HepG2 (cell line): ENCODE measurements at regions not wholly inside any gene's neighbourhood (a gene's known extent, or its start where the extent isn't known, plus 50 kb on each side); places are given as distances from the start of the nearest gene placed in this dataset.

ENCODE experiments used
- ATAC-seq: fragments of 200-7000 bp; cut with Tn5 transposase; 3 replicates; pipeline ENCODE4 v1.9.1; 2020; ENCODE audit warnings: mild to moderate bottlenecking, moderate library complexity
- BruUV-seq: library from RNA; stranded (reverse); fragments of 400-500 nt; replicated peaks from 2 replicates; lab custom pipeline; 2021; lab: Mats Ljungman, UMichigan
- CTCF ChIA-PET: fragments of 300-600 bp; formaldehyde crosslinking; extraction: SDS; loops from one replicate; lab custom pipeline; 2021; ENCODE audit warnings: low total read pairs, inconsistent platforms, low intra/inter-chr PET ratio; lab: Yijun Ruan, JAX
- POLR2A ChIA-PET: fragments of 350-600 bp; sonication (Branson Sonifier 250); formaldehyde crosslinking; loops from one replicate; lab custom pipeline; 2020; ENCODE audit warnings: antibody characterized with exemption, inconsistent platforms; lab: Yijun Ruan, JAX
- DNase-seq: peaks from one replicate; pipeline ENCODE4 v3.0.0-alpha.2; 2015; ENCODE audit warnings: low spot score
- FAIRE-seq: peaks from 3 replicates; lab custom pipeline; 2011; peaks lifted over from hg19 to GRCh38; lab: Jason Lieb, UNC
- H2AFZ ChIP-seq: one replicate; pipeline ENCODE4 v1.6.1; 2011; ENCODE audit warnings: low read length, inconsistent platforms
- H3K27ac ChIP-seq: fragments of 300-600 bp; 3 replicates; pipeline ENCODE4 v1.8.0; 2011; ENCODE audit warnings: mixed run types, mild to moderate bottlenecking, mixed read lengths, low read length, inconsistent platforms; ENCODE audit not compliant: insufficient read depth; ENCODE audit errors: extremely low read length
- H3K27me3 ChIP-seq, 2 experiments: fragments of 200-600 bp in 1 of 2; 2 replicates in 1 of 2; 3 replicates in 1 of 2; pipeline versions ENCODE4 v1.6.0 to v1.8.0; 2011; ENCODE audit warnings: low read length in 2 of 2, mild to moderate bottlenecking in 2 of 2, moderate library complexity in 2 of 2, inconsistent platforms in 1 of 2; ENCODE audit not compliant: insufficient read depth in 2 of 2, control insufficient read depth in 1 of 2
- H3K36me3 ChIP-seq, 2 experiments: fragments of 200-600 bp in 1 of 2; replicated peaks in 1 of 2; 2 replicates in 1 of 2; 3 replicates in 1 of 2; pipeline versions ENCODE4 v1.5.1 to v1.8.0; 2011; ENCODE audit warnings: low read length in 2 of 2, inconsistent platforms in 1 of 2; ENCODE audit not compliant: insufficient read depth in 2 of 2, control insufficient read depth in 1 of 2
- H3K4me1 ChIP-seq: 2 replicates; pipeline ENCODE4 v1.5.1; 2012; ENCODE audit warnings: low read length, inconsistent platforms; ENCODE audit not compliant: insufficient read depth
- H3K4me2 ChIP-seq: 2 replicates; pipeline ENCODE4 v1.6.0; 2011; ENCODE audit warnings: low read depth, low read length, inconsistent platforms
- H3K4me3 ChIP-seq, 3 experiments: fragments of 200-600 bp in 1 of 3; sonication (generic), shearing (Covaris generic) in 1 of 3; replicated peaks in 1 of 3; 2 replicates each; pipeline ENCODE4 v1.5.1; 2011 to 2016; ENCODE audit warnings: low read length in 3 of 3, inconsistent platforms in 2 of 3, low read depth in 2 of 3, mild to moderate bottlenecking in 2 of 3, control low read depth in 1 of 3, mixed read lengths in 1 of 3; ENCODE audit not compliant: insufficient read depth in 1 of 3
- H3K79me2 ChIP-seq: one replicate; pipeline ENCODE4 v1.6.1; 2011; ENCODE audit warnings: low read length, inconsistent platforms; ENCODE audit not compliant: insufficient read depth
- H3K9ac ChIP-seq: 2 replicates; pipeline ENCODE4 v1.6.0; 2011; ENCODE audit warnings: mild to moderate bottlenecking, low read depth, low read length, inconsistent platforms; ENCODE audit not compliant: insufficient read depth
- H3K9me3 ChIP-seq: 2 replicates; pipeline ENCODE4 v1.5.1; 2012; ENCODE audit warnings: mild to moderate bottlenecking, low read length
- H4K20me1 ChIP-seq: 2 replicates; pipeline ENCODE4 v1.6.0; 2011; ENCODE audit warnings: inconsistent platforms, mild to moderate bottlenecking, low read length, moderate library complexity; ENCODE audit not compliant: insufficient read depth
- GABPA ChIP-seq, 2 experiments: IDR thresholded peaks; 2 replicates each; pipeline ENCODE4 v1.6.1; 2011 to 2016; ENCODE audit warnings: low read depth in 2 of 2, low read length in 1 of 2, missing biosample characterization in 1 of 2, missing genetic modification characterization in 1 of 2
- KAT2B ChIP-seq: fragments of 150-350 bp; IDR thresholded peaks from 2 replicates; pipeline ENCODE4 v1.6.1; 2014; ENCODE audit warnings: low read depth, low read length, borderline replicate concordance
- KLF6 ChIP-seq: IDR thresholded peaks from 2 replicates; pipeline ENCODE4 v1.8.0; 2016; ENCODE audit warnings: missing biosample characterization, missing genetic modification reagents
- NFE2L1 ChIP-seq: sonication (generic); formaldehyde crosslinking; IDR thresholded peaks from 2 replicates; pipeline ENCODE4 v1.4.0; 2020; ENCODE audit warnings: missing genetic modification reagents, mild to moderate bottlenecking, borderline replicate concordance
- NFIB ChIP-seq: sonication (generic); formaldehyde crosslinking; IDR thresholded peaks from 2 replicates; pipeline ENCODE4 v1.9.0; 2021; ENCODE audit warnings: missing genetic modification reagents, mild to moderate bottlenecking, borderline replicate concordance
- PHB2 ChIP-seq: fragments of 450-650 bp; IDR thresholded peaks from 2 replicates; pipeline ENCODE4 v1.6.1; 2018; ENCODE audit not compliant: partially characterized antibody
- PHF20 ChIP-seq: sonication (generic); formaldehyde crosslinking; IDR thresholded peaks from 2 replicates; pipeline ENCODE4 v1.5.0; 2020; ENCODE audit warnings: mild to moderate bottlenecking, missing genetic modification reagents
- POLR2AphosphoS5 ChIP-seq: IDR thresholded peaks from 2 replicates; pipeline ENCODE4 v1.6.1; 2012; ENCODE audit warnings: low read depth, low read length
- RARA ChIP-seq: IDR thresholded peaks from 2 replicates; pipeline ENCODE4 v1.6.1; 2016; ENCODE audit warnings: missing genetic modification reagents, missing compliant biosample characterization
- RFX5 ChIP-seq: IDR thresholded peaks from 2 replicates; pipeline ENCODE4 v1.6.1; 2011; ENCODE audit warnings: low read depth, low read length, improper control_type of control experiment
- ZNF678 ChIP-seq: sonication (generic); formaldehyde crosslinking; IDR thresholded peaks from 2 replicates; pipeline ENCODE4 v1.4.0; 2020; ENCODE audit warnings: mild to moderate bottlenecking, missing genetic modification reagents
- ZNF781 ChIP-seq: sonication (generic); formaldehyde crosslinking; IDR thresholded peaks from 2 replicates; pipeline ENCODE4 v1.5.1; 2020; ENCODE audit warnings: borderline replicate concordance, mild to moderate bottlenecking, missing genetic modification reagents; ENCODE audit errors: not compliant biosample characterization
- WGBS: methylation state at CpG from one replicate; pipeline ENCODE4 v1.1.6; 2017; ENCODE audit warnings: low lambda C conversion rate; 5-methylcytosine and 5-hydroxymethylcytosine counted together
- in situ Hi-C: cut with HindIII; loops from 2 replicates; pipeline ENCODE4 v1.10.0; 2017; ENCODE audit warnings: low pct_unique_long_range_greater_than_20kb; ENCODE audit not compliant: extremely low pct_ligation_motif_present
- intact Hi-C: fragments of 100-400 bp; cut with micrococcal nuclease; formaldehyde crosslinking; loops from one replicate; pipeline ENCODE4 v1.10.0; 2022; ENCODE audit not compliant: unreplicated experiment
- TF ChIP-seq, protein P1 (sequence below): sonication (generic); formaldehyde crosslinking; conservative IDR thresholded peaks from 2 replicates; pipeline ENCODE4 v1.4.0; 2020; ENCODE audit warnings: missing genetic modification reagents
- TF ChIP-seq, protein P2 (sequence below): fragments of 450-650 bp; IDR thresholded peaks from 2 replicates; pipeline ENCODE4 v1.6.1; 2017
- TF ChIP-seq, protein P3 (sequence below): sonication (generic); formaldehyde crosslinking; IDR thresholded peaks from 2 replicates; pipeline ENCODE4 v1.4.0; 2020; ENCODE audit warnings: missing genetic modification reagents
- TF ChIP-seq, protein P4 (sequence below): sonication (generic); formaldehyde crosslinking; IDR thresholded peaks from 2 replicates; pipeline ENCODE4 v1.4.0; 2020; ENCODE audit warnings: missing genetic modification reagents
- TF ChIP-seq, protein P5 (sequence below): sonication (generic); formaldehyde crosslinking; IDR thresholded peaks from 2 replicates; pipeline ENCODE4 v1.5.0; 2020; ENCODE audit warnings: missing genetic modification reagents

DNA sequence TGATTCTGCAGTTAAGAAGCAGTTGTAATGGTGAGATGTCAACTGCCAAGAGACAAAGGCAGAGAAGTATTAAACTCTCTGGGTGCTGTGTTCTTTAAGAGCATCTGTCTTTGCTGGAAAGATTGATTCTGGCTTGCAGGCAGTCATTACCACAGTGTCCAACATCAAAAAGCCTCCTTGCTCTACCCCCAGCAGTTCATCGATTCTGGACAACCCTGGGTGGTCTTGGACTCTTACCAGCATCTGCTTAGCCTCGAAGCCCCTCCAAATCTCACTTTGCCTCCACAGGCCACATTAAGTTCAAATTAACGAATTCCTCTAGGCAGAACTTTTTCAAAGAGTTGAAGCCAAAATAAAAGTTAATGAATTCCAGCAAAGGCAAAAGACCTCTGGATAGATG, 1061.4 kb downstream of the TSN start (continued):
- TF ChIP-seq ZNF781 (CRISPR knock-in tag): no peak
- TF ChIP-seq, all 625 proteins: peak for 0

DNA sequence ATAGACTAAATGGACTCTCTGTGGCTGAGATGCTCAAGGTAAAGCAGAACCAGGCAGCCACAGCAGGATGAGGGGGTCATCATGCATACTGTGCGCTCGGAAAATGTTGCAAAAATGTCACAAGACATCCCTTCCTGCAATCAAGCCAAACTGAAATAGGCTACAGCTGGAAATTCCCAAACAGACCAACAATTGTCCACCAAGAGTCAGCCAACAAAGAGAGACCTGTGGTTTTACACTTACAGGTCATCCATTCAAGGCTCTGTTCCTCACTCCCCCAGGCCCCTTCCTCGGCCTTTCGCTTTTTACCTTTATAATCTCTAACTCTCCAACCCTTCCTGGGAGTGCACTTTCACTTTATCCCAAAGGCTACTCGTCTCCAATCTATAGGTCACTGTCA, 1066.9 kb downstream of the TSN start:
- BruUV-seq: no TSS peak
- no peak for FAIRE-seq

More for the DNA sequence above, 1066.9 kb downstream of the TSN start:
- in situ Hi-C loops: no loop called here
- H3K4me1 ChIP-seq: no peaks in the 10 kb centered on the region
- H3K27me3 ChIP-seq: no peaks in the 10 kb centered on the region
- CTCF ChIA-PET: no interaction called here
- TF ChIP-seq PHF20 (CRISPR knock-in tag) (no peak), NFE2L1 (CRISPR knock-in tag) (no peak), POLR2AphosphoS5 (no peak), KLF6 (CRISPR knock-in tag) (no peak), RFX5 (no peak), NFIB (no peak), KAT2B (no peak), ZNF678 (CRISPR knock-in tag) (no peak), RARA (no peak), PHB2 (no peak), GABPA (IDR thresholded peaks at IDR 0.05; ENCODE audit: low read depth, low read length) (no peak), GABPA (CRISPR knock-in tag; IDR thresholded peaks at IDR 0.05; ENCODE audit: low read depth) (no peak)
- TF ChIP-seq, protein P1, sequence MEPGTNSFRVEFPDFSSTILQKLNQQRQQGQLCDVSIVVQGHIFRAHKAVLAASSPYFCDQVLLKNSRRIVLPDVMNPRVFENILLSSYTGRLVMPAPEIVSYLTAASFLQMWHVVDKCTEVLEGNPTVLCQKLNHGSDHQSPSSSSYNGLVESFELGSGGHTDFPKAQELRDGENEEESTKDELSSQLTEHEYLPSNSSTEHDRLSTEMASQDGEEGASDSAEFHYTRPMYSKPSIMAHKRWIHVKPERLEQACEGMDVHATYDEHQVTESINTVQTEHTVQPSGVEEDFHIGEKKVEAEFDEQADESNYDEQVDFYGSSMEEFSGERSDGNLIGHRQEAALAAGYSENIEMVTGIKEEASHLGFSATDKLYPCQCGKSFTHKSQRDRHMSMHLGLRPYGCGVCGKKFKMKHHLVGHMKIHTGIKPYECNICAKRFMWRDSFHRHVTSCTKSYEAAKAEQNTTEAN (CRISPR knock-in tag): no peak
- TF ChIP-seq, protein P2, sequence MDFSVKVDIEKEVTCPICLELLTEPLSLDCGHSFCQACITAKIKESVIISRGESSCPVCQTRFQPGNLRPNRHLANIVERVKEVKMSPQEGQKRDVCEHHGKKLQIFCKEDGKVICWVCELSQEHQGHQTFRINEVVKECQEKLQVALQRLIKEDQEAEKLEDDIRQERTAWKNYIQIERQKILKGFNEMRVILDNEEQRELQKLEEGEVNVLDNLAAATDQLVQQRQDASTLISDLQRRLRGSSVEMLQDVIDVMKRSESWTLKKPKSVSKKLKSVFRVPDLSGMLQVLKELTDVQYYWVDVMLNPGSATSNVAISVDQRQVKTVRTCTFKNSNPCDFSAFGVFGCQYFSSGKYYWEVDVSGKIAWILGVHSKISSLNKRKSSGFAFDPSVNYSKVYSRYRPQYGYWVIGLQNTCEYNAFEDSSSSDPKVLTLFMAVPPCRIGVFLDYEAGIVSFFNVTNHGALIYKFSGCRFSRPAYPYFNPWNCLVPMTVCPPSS: no peak
- TF ChIP-seq, protein P3, sequence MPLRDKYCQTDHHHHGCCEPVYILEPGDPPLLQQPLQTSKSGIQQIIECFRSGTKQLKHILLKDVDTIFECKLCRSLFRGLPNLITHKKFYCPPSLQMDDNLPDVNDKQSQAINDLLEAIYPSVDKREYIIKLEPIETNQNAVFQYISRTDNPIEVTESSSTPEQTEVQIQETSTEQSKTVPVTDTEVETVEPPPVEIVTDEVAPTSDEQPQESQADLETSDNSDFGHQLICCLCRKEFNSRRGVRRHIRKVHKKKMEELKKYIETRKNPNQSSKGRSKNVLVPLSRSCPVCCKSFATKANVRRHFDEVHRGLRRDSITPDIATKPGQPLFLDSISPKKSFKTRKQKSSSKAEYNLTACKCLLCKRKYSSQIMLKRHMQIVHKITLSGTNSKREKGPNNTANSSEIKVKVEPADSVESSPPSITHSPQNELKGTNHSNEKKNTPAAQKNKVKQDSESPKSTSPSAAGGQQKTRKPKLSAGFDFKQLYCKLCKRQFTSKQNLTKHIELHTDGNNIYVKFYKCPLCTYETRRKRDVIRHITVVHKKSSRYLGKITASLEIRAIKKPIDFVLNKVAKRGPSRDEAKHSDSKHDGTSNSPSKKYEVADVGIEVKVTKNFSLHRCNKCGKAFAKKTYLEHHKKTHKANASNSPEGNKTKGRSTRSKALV: no peak
- TF ChIP-seq, protein P4, sequence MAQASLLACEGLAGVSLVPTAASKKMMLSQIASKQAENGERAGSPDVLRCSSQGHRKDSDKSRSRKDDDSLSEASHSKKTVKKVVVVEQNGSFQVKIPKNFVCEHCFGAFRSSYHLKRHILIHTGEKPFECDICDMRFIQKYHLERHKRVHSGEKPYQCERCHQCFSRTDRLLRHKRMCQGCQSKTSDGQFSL (CRISPR knock-in tag): no peak
- TF ChIP-seq, protein P5, sequence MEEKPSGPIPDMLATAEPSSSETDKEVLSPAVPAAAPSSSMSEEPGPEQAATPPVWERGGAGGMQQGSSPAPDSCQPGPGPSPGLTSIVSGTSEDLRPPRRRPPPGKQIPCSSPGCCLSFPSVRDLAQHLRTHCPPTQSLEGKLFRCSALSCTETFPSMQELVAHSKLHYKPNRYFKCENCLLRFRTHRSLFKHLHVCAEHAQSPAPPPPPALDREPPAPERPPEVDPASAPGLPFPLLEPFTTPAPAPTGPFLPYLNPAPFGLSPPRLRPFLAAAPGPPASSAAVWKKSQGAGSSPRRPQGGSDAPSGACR (CRISPR knock-in tag): no peak
- TF ChIP-seq, all 625 proteins: peak for 0
- no peak overlapping the region for H3K4me2 ChIP-seq
- intact Hi-C loops: no loop called here
- ATAC-seq (no peak), DNase-seq (no peak)
- 17% methylated on average over 5 of the region's 5 CpGs for WGBS
- no peaks in the 10 kb centered on the region for H4K20me1 ChIP-seq
- no peak overlapping the region for H3K4me3 ChIP-seq
- POLR2A ChIA-PET: no interaction called here
- H3K9ac ChIP-seq: no peak overlapping the region
- no peaks in the 10 kb centered on the region for H3K79me2 ChIP-seq
- H3K9me3 ChIP-seq: peaks cover 52% of the 10 kb centered on the region
- H3K36me3 ChIP-seq: no peaks in the 10 kb centered on the region
- H2AFZ ChIP-seq: no peak overlapping the region
- H3K27ac ChIP-seq: no peak overlapping the region
